Lung microvascular endothelial cell (primary cell): ENCODE measurements at regions not wholly inside any gene's neighbourhood (a gene's known extent, or its start where the extent isn't known, plus 50 kb on each side); places are given as distances from the start of the nearest gene placed in this dataset.

Experiments
- DNase-seq, 2 donors: peaks; one replicate each; pipeline versions ENCODE4 v3.0.0 to v3.0.0-alpha.2; 2010; ENCODE audit warnings: low read depth in 2 of 2

- peak in 1 of 2 donors; percentile 6 for DNase-seq
Measured at GRCh38 chr11:82676483-82677094, 57.1 kb downstream of the FAM181B start.

GRCh38 chr11:82675838-82676237, 57.8 kb downstream of the FAM181B start:
- DNase-seq: no peak

DNA sequence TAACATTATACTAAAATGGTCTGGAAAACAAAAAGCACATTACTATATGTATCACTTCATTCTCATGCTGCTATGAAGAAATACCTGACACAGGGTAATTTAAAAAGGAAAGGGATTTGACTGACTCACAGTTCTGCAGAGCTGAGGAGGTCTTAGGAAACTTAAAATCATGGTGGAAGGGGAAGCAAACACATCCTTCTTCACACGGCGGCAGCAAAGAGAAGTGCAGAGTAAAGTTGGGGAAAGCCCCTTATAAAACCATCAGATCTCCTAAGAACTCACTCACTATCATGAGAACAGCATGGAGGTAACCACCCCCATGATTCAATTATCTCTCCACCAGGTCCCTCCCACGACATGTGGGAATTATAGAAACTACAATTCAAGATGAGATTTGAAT, 60.0 kb downstream of the FAM181B start:
- DNase-seq: no peak

- DNase-seq: no peak
Measured at GRCh38 chr11:82671451-82671850, 62.2 kb downstream of the FAM181B start.

- DNase-seq: no peak
Measured at GRCh38 chr11:82663535-82663934, 70.1 kb downstream of the FAM181B start.

DNA sequence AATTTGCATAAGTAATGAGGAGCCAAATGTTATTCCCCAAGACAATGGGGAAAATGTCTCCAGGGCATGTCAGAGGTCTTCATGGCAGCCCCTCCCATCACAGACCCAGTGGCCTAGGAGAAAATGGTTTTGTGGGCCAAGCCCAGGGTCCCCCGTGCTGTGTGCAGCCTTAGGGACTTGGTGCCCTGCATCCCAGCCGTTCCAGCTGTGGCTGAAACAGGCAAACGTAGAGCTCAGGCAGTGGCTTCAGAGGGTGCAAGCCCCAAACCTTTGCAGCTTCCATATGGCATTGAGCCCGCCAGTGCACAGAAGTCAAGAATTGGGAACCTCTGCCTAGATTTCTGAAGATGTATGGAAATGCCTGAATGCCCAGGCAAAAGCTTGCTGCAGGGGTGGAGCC, 79.9 kb downstream of the FAM181B start:
- no peak for DNase-seq

DNA sequence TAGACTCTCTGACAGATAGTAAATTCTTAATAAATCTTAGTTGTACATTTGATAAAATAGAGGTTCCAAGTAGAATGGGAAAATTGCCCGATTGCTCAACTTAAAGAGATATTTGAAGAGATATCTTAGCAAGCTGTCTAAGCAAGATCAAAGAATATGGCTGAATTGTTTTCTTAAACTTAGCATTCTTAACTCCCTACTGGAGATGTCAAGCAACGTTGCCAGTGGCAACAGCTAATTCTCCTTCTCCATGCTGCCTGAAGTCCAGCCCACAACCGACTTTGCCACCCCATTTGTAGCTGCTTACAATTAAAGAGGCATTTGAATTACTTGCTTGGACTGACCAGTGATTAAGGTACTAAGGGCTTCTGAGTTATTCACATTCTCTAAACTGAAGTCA, 94.4 kb downstream of the FAM181B start:
- no peak for DNase-seq

- DNase-seq: no peak
Measured at GRCh38 chr11:82636615-82637014, 97.0 kb downstream of the FAM181B start.

DNA sequence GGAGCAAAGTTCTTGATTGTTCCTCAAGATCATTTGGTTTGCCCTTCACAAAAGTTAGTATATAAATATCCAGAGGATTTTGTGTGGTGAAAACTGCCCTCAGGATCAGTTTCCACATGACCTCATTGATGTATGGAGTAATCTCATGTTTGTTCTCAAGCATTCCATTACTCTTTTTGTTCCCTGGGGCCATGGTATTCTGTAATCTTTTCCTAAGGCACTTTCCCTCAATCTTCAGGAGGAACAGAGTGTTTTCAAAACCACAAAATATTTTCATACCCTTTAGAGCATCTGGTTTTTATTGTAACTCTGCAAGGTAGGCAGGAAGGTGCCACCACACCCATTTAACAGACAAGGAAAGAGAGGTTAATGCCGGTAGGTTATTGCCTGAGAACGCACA, 99.6 kb downstream of the FAM181B start:
- no peak for DNase-seq

DNA sequence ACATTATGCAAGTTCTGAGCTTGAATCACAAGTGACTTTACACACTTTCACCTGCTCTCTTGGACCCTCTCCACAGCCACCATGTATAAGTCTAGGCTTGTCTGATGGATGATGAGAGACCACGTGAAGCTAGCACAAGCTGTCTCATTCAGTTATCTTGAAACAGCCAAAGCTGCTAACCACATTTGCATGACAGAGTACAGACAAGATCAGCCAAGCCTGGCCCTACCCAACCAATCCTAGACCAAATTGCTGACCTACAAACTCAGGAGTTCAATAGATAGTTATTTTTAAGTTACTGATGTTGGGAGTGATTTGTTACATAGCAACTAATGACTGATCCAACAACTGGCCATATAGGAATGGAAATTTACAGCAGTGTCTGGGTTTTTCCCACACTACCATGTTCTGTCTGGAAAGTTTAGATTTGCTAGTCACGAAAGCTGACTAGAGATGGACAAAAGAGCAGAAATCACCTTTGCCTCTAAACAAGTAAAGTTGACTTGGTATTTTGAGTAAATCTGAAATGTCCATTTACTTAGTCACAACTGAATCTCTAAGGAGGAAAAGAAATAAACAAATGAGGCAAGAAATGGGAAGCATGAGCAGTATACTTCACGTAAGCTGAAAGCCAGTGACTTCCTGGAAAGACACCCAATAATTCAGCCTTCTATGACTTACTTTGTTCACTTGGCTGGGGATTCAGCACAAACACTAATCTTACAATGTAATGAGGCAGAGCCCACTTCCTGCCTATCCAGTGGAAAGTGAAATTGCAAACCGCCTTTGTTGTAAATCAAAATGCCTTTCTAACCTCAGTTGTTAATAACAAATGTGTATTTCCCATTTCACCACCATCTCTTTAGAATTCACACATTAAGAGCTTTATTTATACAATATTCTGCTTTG, 101.7 kb downstream of the FAM181B start:
- DNase-seq: peak in 1 of 2 donors; percentile 8

GRCh38 chr11:82610671-82611070, 123.0 kb downstream of the FAM181B start:
- DNase-seq: no peak

GRCh38 chr11:82606738-82607137, 126.9 kb downstream of the FAM181B start:
- no peak for DNase-seq

GRCh38 chr11:82601711-82602110, 132.0 kb downstream of the FAM181B start:
- DNase-seq: no peak

- no peak for DNase-seq
Measured at GRCh38 chr11:82599836-82600235, 133.8 kb downstream of the FAM181B start.

DNA sequence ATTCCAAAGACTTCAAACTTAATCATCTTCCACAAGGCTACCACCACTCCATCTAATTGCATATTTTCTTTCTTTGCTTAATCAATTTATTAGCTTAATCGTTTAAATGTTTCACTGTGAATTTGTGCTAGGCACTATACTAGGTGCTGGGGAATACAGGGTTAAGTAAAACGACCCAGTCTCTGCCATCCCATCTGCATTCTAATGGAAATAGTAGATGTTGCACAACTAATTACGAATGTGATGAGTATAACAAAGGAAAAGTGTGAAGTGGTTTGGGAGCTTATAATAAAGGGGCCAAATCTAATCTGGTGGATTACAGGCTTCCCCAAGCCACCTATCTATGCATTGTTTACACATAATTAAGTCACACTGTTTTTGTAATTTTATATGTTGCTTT, 147.1 kb downstream of the FAM181B start:
- DNase-seq: no peak

GRCh38 chr11:82577246-82577645, 156.4 kb downstream of the FAM181B start:
- no peak for DNase-seq

GRCh38 chr11:82560836-82561235, 172.8 kb downstream of the FAM181B start:
- no peak for DNase-seq

GRCh38 chr11:82559609-82560008, 174.1 kb downstream of the FAM181B start:
- no peak for DNase-seq

DNA sequence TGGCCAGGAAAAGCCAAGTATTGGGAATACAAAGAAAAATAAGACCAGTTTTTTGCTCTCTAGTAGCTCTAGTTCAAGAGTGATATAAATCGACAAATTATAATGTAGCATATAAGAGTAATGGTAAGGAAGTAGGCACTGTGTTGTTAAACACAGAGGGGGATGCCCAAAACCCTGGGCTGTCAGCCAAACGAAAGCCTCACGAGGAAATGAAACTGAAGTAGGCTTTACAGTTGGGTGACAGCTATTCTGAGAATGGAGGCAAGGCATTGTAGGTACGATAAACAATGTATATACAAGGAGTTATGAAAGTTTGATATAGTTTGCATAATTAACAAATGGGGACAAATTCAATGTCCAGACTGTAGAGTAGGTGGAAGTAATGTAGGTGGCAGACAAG, 176.4 kb downstream of the FAM181B start:
- no peak for DNase-seq

- DNase-seq: no peak
Measured at GRCh38 chr11:82556210-82556609, 177.5 kb downstream of the FAM181B start.

GRCh38 chr11:82546661-82547557, 186.8 kb downstream of the FAM181B start:
- DNase-seq: no peak

DNA sequence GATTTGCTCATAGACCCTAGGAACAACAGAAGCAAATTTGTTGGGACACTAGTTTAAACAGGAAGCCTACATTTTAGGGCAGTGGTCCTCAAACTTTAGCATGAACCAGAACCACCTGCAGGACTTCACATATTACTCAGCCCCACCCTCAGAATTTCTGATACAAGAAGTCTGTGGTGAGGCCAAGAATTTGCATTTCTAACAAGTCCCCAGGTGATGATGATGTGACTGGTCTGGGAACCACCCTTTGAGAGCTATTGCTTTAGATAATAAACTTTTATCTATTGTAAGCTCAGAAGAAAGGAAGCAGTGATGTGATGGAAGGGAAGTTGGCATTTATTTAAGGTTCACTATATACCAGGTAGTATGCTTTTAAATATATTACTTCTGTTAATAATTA, 194.0 kb downstream of the FAM181B start:
- no peak for DNase-seq
